GM19455 (cell line): ENCODE measurements at regions not wholly inside any gene's neighbourhood (a gene's known extent, or its start where the extent isn't known, plus 50 kb on each side); places are given as distances from the start of the nearest gene placed in this dataset.
"Not testable (repeated sequence)": the region's sequence is repeated elsewhere in the genome, so short reads cannot be mapped to it uniquely, and the experiment has no call there.

ENCODE experiments used
- ATAC-seq: cut with Tn5 transposase; IDR thresholded peaks from one replicate; pipeline ENCODE4 v1.9.1; 2021; ENCODE audit not compliant: unreplicated experiment

GRCh38 chr3:16070707-16071106, 103.8 kb upstream of the GALNT15 start:
- no peak for ATAC-seq

GRCh38 chr3:16071206-16071605, 103.3 kb upstream of the GALNT15 start:
- ATAC-seq = no peak

GRCh38 chr3:16072420-16073110, 101.9 kb upstream of the GALNT15 start:
- no peak for ATAC-seq

GRCh38 chr3:16073203-16073602, 101.3 kb upstream of the GALNT15 start:
- no peak for ATAC-seq

- not testable (repeated sequence) for ATAC-seq
These were observed 100.3 kb upstream of the GALNT15 start for GRCh38 chr3:16073990-16074671.

- ATAC-seq = no peak
These were observed 98.8 kb upstream of the GALNT15 start for GRCh38 chr3:16075647-16076046.

GRCh38 chr3:16076564-16076963, 97.9 kb upstream of the GALNT15 start:
- ATAC-seq = no peak

GRCh38 chr3:16077146-16077545, 97.3 kb upstream of the GALNT15 start:
- not testable (repeated sequence) for ATAC-seq

- ATAC-seq = not testable (repeated sequence)
These were observed 96.8 kb upstream of the GALNT15 start for GRCh38 chr3:16077681-16078080.

GRCh38 chr3:16079519-16079918, 95.0 kb upstream of the GALNT15 start:
- no peak for ATAC-seq

GRCh38 chr3:16081661-16082060, 92.8 kb upstream of the GALNT15 start:
- ATAC-seq = no peak

GRCh38 chr3:16084887-16085286, 89.6 kb upstream of the GALNT15 start:
- ATAC-seq = no peak

GRCh38 chr3:16085410-16085809, 89.1 kb upstream of the GALNT15 start:
- no peak for ATAC-seq

- ATAC-seq = no peak
These were observed 88.4 kb upstream of the GALNT15 start for GRCh38 chr3:16085884-16086608.

- no peak for ATAC-seq
These were observed 87.8 kb upstream of the GALNT15 start for GRCh38 chr3:16086690-16087089.

GRCh38 chr3:16088496-16088895, 86.0 kb upstream of the GALNT15 start:
- no peak for ATAC-seq

- no peak for ATAC-seq
These were observed 85.0 kb upstream of the GALNT15 start for GRCh38 chr3:16089521-16089920.

GRCh38 chr3:16090024-16090423, 84.5 kb upstream of the GALNT15 start:
- no peak for ATAC-seq

GRCh38 chr3:16090706-16091105, 83.8 kb upstream of the GALNT15 start:
- ATAC-seq = no peak

GRCh38 chr3:16092923-16093322, 81.6 kb upstream of the GALNT15 start:
- no peak for ATAC-seq

GRCh38 chr3:16101295-16102186, 72.9 kb upstream of the GALNT15 start:
- ATAC-seq = no peak
